NK-92 treated with Interleukin-12 subunit alpha and Interleukin-12 subunit beta, amount 100 ng/mL, for 24 hours (cell line): ENCODE measurements at regions not wholly inside any gene's neighbourhood (a gene's known extent, or its start where the extent isn't known, plus 50 kb on each side); places are given as distances from the start of the nearest gene placed in this dataset.

ENCODE experiments used
- DNase-seq: peaks from one replicate; lab custom pipeline; 2025; lab: John Stamatoyannopoulos, UW

DNA sequence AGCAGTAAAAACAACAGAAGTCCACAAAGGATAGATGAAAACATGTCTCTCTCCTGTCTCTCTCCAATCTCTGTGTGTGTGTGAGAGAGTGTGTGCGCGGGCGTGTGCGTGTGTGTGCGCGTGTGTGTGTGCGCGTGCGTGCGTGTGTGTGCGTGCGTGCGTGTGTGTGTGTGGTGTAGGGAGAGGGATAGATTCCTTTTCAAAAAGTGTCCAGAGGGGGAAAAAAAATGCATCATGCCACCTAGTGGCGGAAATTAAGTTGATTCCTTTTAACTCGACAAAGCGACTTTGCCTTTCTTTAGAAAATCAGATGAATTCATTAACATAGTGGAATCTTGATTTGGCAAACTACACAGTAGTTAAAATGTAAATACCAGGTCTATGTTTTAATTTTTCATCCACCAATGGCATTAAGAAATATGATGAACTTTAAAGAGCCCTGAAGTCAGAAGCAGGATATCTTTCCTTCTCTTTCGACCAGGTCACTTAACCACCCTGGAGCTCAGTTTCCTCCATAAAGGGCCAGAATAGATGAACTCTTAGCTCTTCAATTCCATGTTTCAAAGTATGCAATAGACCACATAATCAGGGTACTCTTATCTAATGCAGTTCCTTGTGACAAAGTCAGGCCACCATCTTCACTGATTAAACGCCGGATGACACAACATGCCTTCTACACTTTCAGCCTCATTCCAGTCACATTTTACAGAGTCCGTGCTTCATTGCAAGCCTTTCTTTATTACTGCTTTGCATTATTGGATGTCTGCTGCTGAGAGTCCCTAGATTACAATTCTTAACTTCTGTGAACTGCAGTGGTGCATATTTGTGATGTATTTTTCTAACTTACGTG is 162.8 kb downstream of the FBXO8 start:
- DNase-seq, result peak; percentile 3

DNA sequence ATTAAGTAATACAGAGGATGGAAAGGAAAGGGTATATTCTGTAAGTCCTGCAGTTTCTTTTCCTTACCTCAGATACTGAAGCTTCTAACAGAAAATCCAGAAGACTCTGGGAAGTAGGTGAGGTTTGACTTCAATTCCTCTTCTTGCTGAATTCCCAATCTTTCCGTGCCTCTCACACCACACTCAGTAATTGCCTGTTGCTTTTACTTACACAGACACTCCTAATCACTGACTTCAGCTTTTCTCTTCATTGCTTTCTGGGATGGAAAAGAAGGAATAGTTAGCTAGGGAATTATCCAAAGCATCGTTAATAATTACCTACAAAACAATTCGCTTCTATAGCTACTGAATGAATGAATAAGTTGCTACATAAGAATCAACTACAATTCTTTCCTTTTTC is 163.6 kb downstream of the FBXO8 start:
- DNase-seq, result no peak

DNA sequence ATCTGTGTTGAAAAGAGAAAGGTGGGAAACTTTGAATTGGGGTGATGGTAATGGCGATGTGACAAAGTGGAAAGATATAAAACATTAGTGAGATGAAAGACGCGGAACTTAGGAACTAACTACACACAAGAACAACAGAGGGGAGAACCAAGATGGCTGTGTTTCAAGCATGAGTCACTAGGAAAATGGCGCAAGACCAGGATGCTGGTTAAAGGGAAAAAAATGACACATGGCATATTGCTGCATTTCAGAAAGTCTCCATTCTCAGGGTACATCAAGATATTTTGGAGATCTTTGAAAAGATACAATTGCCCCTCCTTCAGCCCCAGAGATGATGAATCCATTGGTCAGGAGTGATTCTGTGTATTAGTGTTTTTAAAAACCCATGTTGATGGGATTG is 164.4 kb downstream of the FBXO8 start:
- DNase-seq, result no peak

DNA sequence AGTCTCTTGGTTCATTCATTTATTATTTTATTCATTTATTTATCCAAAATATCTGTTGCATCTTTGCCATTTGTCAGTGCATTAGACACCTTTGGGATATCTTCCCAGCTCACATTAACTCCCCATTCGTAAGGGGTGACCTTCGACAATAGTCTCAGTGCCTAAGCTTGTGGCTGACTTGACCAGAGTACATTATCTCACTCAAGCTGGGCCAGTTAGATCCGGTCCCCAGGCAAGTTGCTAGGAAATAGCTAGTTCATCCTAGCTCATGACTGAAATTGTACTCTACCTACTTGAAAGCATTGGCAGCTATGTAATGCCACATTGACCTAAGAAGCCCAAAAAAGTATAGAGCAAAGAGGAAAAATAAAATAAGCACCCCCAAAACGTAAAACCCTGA is 165.3 kb downstream of the FBXO8 start:
- DNase-seq, result no peak

DNA sequence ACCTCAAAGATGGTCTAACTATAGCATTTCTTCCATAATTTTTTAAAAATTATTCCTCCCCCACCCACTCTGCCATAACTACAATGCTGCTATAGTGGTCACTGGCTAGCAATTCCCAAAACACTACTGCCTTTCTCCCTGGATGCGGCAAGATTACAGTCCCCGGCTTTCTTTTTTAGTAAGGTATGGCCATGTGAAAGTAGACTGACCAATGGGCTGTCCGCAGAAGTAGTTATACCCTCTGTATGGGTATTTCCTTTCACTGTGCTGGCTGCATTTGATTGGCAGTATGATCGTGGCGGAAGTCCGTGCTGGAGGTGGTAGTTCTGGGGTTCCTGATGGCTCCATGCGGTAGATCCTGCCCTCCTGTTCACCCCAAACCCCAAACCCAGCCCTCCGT is 166.0 kb downstream of the FBXO8 start:
- DNase-seq, result no peak

DNA sequence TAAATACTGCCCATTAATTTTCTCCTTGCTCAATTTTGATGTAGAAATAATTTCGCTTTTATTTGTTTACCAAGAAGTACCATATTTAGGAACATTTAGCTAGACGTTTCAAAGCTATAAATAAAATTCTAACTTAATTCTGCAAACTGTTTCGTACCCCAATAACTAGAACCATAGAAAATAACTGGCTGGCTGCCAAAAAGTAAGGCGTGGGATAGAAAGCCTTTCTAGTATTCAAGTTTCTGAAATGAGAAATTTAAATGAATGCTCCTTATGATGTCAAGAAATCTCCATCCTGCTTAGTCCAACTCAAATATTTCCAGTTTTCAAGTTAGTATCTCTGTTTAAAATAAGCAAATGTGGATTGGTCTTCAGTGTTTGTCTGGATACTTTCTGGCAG is 167.4 kb downstream of the FBXO8 start:
- no peak for DNase-seq

DNA sequence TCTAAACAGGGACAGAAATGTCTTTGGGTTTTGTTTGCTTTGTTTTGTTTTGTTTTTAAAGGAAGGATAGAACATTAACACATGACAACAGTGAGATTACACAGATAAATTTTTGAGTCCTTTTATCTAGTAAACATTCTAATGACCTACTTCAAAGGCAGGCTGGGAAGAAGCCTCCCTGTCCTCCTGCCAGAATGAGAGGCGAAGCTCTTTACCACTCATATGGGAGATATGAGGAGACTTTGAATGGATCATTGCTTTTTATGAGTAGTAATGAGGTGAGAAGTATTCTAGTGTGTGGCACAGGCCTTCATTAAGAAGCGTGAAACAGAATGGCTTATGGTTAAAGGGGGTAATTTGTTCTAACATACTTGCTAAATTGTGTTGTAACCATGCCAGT is 172.0 kb downstream of the FBXO8 start:
- DNase-seq, result no peak

DNA sequence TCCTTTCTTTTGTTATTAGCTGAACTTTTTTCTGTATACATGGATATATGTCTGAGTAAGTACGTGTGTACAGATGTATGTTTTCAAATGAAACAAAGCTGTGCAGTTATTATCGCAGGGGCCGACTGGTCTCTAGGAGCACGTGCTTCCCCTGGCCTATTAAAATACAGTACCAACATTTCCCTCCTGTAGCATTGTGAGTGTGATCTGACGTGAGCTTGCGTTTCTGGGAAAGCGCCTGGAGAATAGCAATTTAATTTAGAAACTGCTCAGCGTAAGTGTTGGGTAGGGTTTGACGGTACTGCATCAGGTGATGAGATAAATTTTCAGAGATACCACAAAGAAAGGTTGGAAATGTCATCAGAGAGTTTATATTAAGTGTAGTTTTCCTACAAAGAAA is 173.3 kb downstream of the FBXO8 start:
- no peak for DNase-seq

DNA sequence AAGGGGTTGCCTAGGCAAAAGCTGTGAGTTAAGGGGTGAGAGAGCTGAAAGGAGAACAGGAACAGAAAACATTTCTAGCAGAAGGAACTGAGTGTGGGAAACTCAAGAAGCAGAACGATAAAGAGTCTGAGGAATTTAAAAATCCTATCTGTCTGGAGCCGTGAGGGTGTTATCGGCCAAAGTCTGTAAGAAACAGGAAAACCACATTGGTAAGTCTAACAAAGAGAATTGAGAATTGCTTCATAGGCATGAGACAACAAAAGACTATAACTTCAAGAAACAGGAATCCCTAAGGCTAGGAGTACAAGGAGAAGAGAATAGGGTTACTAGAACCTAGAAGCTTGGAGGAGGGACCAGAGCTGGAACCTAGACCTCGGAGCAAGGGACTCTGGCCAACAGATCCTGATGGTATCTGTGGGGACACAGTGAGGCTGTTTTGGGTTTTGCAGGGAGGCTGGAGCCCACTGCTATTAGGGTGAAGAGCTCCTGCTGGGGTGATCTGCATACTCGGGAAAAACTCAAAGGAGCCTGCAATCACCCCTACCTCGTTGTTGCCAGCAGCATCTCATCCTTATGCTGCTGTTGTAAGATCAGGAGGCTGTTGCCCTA is 175.6 kb downstream of the FBXO8 start:
- DNase-seq, result no peak

DNA sequence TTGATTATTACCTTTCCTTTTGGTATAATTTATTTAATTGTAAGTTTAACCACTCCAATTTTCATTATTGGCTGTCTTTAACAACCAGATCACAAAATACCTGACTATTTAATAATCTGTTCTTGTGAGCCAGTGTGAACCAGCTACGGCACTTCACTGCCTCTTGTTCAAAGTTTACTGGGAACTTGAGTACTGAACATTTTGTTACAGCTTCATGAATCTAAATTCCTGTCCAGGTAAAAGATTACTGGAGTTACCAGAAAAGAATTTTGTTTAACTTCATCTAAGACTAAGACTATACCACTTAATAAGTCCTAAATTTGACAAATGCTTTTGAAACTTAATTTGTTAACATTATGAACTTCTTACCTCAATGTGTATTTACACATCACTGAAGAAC is 178.3 kb downstream of the FBXO8 start:
- DNase-seq, result no peak

DNA sequence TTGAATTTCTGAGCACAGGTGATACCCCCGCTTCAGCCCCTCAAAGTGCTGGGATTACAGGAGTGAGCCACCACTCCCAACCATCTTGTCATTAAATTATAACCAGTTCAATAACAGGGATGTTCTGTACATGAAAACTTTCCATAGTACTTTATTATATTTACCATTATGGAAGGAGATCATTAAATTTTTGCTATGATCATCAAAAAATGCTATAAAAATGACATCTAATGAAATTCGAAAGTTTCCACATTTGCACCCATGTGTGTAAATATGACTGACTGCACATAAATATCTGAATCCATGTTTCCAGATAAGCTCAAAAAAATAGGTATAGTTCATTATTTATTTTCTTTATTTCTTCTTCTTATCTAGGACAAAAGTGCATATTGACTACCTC is 182.6 kb downstream of the FBXO8 start:
- no peak for DNase-seq

DNA sequence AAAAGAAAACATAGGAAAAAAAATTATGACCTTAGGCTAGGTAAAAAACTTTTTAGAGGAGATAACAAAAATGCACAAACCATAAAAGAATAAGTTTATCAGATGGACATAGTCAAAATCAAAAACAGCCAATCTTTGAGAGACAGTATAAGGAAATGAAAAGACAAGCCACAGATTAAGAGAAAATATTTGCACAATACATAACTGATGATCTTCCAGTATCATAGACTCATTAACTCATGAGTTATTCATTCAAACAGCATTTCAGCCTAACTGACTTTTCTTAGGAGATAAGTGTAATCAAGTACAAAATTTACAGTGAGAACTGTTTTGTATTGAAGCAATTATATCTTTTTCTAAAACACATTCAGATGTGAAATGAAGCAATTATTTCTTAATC is 183.8 kb downstream of the FBXO8 start:
- DNase-seq, result no peak

DNA sequence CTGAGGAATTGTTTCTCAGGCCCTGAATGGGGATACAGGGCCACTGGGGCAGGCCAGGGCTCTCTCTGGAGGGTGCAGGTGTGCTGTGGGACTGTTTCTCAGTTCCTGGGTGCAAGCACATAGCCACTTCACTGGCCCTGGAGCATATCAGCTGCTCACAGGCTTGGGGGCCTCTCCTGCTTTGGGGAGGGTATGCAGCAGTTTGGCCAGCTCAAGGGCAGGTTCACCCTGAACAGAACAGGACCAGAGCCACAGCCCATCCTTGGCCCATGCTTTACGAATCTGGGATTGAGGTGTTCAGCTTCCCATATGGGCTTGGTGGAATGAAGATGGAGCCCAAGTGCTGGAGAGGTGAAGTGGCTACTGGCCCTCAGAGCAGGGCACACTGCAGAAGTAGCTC is 186.5 kb downstream of the FBXO8 start:
- no peak for DNase-seq

DNA sequence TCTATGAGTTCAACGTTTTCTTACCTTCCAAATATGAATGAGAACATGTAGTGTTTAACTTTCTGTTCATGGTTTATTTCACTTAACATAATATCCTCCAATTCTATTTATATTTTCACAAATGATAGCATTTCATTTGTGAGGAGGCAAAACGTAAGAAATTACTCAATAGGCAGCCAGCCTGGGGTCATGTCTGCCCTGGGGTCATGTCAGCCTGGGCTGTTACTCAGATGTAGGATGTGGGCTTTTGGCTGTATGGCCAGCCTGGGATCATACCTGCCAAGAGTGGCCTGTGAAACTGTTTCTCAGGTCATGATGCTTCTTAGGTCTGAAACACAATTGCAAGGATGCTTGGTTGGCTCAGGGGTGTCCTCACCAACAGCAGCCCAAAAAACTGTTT is 187.0 kb downstream of the FBXO8 start:
- DNase-seq, result no peak

DNA sequence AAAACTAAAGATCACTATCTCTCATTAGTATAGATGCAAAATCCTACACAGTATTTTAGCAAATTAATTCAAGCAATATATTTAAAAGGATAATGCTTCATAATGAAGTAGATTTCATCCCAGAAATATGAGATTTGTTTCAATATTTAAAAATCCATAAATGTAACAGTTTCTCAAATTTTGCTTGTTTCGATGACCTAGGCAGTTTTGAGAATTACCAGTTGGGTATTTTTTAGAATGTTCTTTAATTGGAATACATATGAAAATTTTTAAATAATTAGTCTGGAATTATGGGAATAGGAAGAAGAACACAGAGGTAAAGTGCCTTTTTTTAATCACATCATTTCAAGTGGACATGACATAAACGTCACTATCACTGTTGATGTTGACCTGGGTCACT is 192.3 kb downstream of the FBXO8 start:
- DNase-seq, result no peak

DNA sequence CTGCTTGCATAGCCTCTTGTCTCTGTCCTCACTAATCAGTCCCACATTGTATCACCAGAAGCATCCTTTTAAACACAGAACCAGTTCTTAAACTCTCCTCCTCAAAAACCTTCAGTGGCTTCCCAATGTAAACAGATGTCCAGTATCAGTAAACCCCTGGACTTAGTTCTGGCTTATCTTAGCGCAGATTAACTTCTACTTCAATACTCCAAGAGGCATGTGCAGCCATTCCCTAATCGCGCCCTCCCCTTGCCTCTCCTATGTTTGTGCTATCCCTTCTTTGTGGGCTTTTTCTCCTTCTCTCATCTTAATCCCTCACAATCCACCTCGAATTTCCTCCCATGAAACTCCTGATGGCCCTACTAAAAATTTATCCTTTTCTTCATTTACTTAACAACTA is 193.8 kb downstream of the FBXO8 start:
- DNase-seq, result no peak

DNA sequence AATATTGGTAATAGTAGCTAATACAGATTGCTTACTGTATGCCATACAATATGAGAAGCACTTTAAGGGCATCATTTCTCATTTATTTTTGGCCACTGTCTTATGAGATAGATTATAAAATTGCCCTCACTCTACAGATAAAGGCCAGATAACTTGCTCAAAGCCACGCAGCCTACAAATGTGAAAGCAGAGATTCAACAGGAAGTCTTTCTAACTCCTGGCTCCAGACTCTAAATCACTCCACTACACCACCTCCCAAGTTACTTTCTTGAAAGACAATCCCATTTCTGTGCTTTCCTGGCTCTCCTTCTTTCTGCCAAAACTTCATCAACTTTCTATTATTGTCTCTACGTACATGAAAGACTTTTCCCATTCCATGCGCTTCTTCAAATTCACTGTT is 194.7 kb downstream of the FBXO8 start:
- DNase-seq, result no peak

DNA sequence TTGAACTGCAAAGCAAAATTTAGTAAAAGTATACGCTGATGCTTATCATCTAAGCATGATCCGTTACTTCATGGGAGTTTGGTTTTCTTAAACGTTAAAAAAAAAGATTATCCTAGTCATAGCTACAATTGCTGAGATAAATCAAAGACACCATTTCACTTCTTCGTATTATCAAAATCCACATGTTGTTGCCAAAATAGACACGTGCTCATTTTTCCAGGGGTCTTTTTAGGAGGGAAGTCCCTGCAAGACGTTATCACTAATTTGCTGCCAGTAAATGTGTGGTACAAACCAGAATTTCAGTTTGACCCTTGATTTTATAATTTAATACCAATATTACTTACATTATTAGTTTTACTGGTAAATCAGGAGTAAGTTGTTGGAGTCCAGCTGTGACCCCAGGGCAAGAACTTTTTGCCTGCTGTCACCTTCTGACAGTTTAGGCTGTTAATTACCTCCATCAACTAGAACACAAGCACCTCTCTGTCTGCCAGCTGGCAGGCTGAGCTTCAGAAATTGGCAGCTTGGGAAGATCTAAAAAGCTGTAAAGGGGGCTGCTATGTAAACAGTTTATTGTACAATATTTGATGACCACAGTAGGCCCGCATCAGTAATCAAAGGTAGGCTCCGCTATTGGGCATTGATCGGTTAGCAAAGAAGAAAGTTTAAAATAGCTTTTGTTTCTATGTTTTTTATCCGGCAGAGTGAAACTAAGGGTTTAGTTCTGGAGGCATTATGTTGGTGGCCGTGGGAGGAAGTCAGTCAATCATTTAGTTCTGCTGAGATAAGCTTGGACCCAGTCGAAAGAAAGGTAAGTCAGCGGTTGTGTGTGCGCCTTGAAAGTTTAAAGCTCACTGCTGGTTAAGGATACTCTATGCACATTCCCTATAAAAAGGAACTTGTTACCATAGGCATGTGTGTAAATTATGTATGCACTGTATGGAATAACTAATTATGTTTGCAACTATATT is 196.4 kb downstream of the FBXO8 start:
- no peak for DNase-seq

DNA sequence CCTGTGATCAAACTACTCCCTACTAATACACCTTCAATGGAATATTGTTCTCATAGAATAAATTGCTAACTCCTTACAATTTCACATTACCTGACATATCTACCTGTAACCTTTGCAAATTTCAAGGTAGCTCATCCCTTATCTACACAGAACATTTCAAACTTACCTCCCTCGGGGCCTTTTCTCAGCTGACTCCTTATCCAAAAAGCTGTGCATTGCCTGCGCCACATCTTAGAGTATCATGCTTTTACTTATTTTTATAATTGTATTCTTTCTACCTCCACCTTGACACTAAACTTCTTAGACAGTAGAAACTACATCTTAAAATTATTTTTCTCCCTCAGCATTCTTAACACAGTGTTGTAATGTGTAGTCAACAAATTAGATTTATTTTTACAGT is 198.5 kb downstream of the FBXO8 start:
- DNase-seq, result no peak

DNA sequence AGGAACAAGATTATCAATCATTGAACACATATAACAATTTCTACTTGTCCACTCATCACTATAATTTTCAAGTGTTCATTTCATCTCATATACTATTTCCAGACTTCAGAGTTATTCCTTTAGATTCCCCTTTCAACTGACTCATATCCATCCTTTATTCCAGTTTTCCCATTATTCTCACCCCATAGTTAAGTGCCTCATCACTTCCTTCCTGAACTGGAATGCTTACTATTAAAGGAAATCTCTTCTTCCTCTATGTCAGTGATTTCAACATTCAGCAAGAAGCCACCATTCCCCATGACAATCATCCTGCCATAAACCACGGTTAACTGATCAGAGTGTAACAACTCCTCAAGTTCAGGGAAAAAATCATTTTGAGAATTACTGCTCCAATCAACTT is 198.9 kb downstream of the FBXO8 start:
- no peak for DNase-seq

DNA sequence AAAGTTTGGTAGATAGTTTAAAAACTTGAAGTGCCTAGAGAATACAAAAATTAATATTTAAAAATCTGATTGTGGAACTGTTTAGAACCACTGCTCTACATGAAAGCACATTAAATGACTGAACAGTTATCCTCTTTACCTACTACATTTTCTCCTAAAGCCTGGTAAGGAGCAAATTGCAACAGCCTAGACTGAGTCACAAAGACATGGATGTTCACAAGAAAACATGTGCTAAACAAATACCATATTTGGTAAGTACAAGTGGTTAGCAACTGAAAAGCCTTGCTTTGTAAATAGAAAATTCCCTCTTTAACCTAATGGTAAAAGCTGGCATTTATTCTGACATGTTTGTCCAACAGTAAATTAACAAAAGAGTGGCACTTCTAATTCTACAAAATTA is 203.1 kb downstream of the FBXO8 start:
- no peak for DNase-seq

DNA sequence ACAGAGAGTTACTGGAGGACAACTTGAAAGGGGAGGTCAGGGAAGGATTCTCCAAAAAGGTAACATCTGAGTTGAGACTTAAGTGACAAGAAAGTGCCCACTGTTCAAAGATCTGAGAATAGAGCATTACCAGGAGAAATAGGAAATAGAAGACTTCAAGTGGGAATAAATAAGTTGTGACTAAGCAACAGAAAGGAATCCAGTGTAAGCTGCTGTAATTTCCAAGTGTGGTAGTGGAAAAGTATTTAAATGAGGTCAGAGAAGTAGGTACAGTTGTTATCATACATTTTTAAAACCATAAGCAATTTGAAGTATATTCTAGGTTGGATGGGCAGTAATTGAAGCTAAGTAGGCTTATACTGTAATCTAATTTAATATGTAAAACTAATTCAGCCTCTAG is 211.9 kb downstream of the FBXO8 start:
- no peak for DNase-seq

DNA sequence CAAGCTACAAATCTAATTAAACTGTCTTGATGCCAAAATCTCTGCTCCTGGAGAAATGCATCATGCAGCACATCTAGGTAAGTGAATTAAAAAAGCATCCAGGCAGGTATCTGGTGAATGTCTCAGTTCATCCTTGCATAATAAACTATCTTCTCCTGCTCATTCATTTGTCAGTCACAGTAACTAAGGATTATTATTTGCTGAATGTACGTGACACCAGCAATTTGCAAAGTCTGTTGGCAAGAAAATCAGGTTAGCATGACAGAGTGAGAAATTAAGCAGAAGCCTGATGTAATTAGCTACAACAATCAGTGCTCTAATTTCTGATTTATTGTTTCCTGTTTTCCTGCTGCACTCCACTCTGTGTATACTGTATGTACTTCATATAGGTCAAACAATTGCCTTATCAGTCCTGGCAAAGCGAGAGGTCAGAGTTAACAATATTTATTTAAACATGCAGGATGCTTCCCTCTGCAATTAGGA is 213.6 kb downstream of the FBXO8 start:
- DNase-seq, result no peak
